ENCODE measurements at regions not wholly inside any gene's neighbourhood (a gene's known extent, or its start where the extent isn't known, plus 50 kb on each side); places are given as distances from the start of the nearest gene placed in this dataset.

GRCh38 chr13:107778094-107778493, 437.2 kb downstream of the LIG4 start:
- intact Hi-C loops (cut with DNase I; ENCODE audit: low total_unique reads), result no loop called here
- no peak overlapping the region for H3K4me3 ChIP-seq
- TF ChIP-seq CTCF (IDR thresholded peaks at IDR 0.05), result no peak
- no peak for TF ChIP-seq POLR2A (IDR thresholded peaks at IDR 0.05)
- no peak for TF ChIP-seq POLR2AphosphoS5 (IDR thresholded peaks at IDR 0.05)
- H3K27me3 ChIP-seq, result no peaks in the 10 kb centered on the region
- H3K9me3 ChIP-seq, result no peaks in the 10 kb centered on the region
- no peak overlapping the region for H3K27ac ChIP-seq
- no peak for DNase-seq (ENCODE audit: low spot score in 2 of 2)
- no peaks in the 10 kb centered on the region for H3K4me1 ChIP-seq
- no peaks in the 10 kb centered on the region for H3K36me3 ChIP-seq

GRCh38 chr13:107770541-107770940, 444.8 kb downstream of the LIG4 start:
- H3K27me3 ChIP-seq, result no peaks in the 10 kb centered on the region
- intact Hi-C loops (cut with DNase I; ENCODE audit: low total_unique reads), result no loop called here
- TF ChIP-seq POLR2AphosphoS5 (IDR thresholded peaks at IDR 0.05) (no peak), POLR2A (IDR thresholded peaks at IDR 0.05) (no peak), CTCF (IDR thresholded peaks at IDR 0.05) (no peak)
- H3K36me3 ChIP-seq, result no peaks in the 10 kb centered on the region
- H3K27ac ChIP-seq, result no peak overlapping the region
- H3K4me3 ChIP-seq, result no peak overlapping the region
- H3K4me1 ChIP-seq, result no peaks in the 10 kb centered on the region
- H3K9me3 ChIP-seq, result no peaks in the 10 kb centered on the region
- no peak for DNase-seq (ENCODE audit: low spot score in 2 of 2)

GRCh38 chr13:107767119-107767518, 448.2 kb downstream of the LIG4 start:
- H3K27ac ChIP-seq, result no peak overlapping the region
- H3K36me3 ChIP-seq, result no peaks in the 10 kb centered on the region
- no peak overlapping the region for H3K4me3 ChIP-seq
- intact Hi-C loops (cut with DNase I; ENCODE audit: low total_unique reads), result no loop called here
- no peaks in the 10 kb centered on the region for H3K9me3 ChIP-seq
- no peaks in the 10 kb centered on the region for H3K4me1 ChIP-seq
- TF ChIP-seq POLR2AphosphoS5 (IDR thresholded peaks at IDR 0.05) (no peak), CTCF (IDR thresholded peaks at IDR 0.05) (no peak), POLR2A (IDR thresholded peaks at IDR 0.05) (no peak)
- no peaks in the 10 kb centered on the region for H3K27me3 ChIP-seq
- DNase-seq (ENCODE audit: low spot score in 2 of 2), result no peak

- Histone ChIP-seq H3K36me3 (no peaks in the 10 kb centered on the region), H3K27me3 (no peaks in the 10 kb centered on the region), H3K4me1 (no peaks in the 10 kb centered on the region), H3K27ac (no peak overlapping the region), H3K4me3 (no peak overlapping the region), H3K9me3 (no peaks in the 10 kb centered on the region)
- no peak for DNase-seq (ENCODE audit: low spot score in 2 of 2)
- TF ChIP-seq POLR2AphosphoS5 (IDR thresholded peaks at IDR 0.05), result no peak
- intact Hi-C loops (cut with DNase I; ENCODE audit: low total_unique reads), result no loop called here
These were observed 449.5 kb downstream of the LIG4 start for GRCh38 chr13:107765724-107766401.

GRCh38 chr13:107764046-107764445, 451.3 kb downstream of the LIG4 start:
- Histone ChIP-seq H3K9me3 (no peaks in the 10 kb centered on the region), H3K4me1 (no peaks in the 10 kb centered on the region), H3K4me3 (no peak overlapping the region), H3K27me3 (no peaks in the 10 kb centered on the region), H3K27ac (no peak overlapping the region), H3K36me3 (no peaks in the 10 kb centered on the region)
- no peak for DNase-seq (ENCODE audit: low spot score in 2 of 2)
- intact Hi-C loops (cut with DNase I; ENCODE audit: low total_unique reads), result no loop called here
- TF ChIP-seq POLR2AphosphoS5 (IDR thresholded peaks at IDR 0.05) (no peak), CTCF (IDR thresholded peaks at IDR 0.05) (no peak), POLR2A (IDR thresholded peaks at IDR 0.05) (no peak)

- no peaks in the 10 kb centered on the region for H3K36me3 ChIP-seq
- H3K4me1 ChIP-seq, result no peaks in the 10 kb centered on the region
- no peaks in the 10 kb centered on the region for H3K27me3 ChIP-seq
- H3K9me3 ChIP-seq, result no peaks in the 10 kb centered on the region
- TF ChIP-seq POLR2A (IDR thresholded peaks at IDR 0.05) (no peak), POLR2AphosphoS5 (IDR thresholded peaks at IDR 0.05) (no peak), CTCF (IDR thresholded peaks at IDR 0.05) (no peak)
- H3K27ac ChIP-seq, result no peak overlapping the region
- H3K4me3 ChIP-seq, result no peak overlapping the region
- intact Hi-C loops (cut with DNase I; ENCODE audit: low total_unique reads), result no loop called here
- no peak for DNase-seq (ENCODE audit: low spot score in 2 of 2)
These were observed 461.6 kb downstream of the LIG4 start for GRCh38 chr13:107753748-107754147.

All from breast epithelium (tissue), 4 donors.